ENCODE measurements at regions not wholly inside any gene's neighbourhood (a gene's known extent, or its start where the extent isn't known, plus 50 kb on each side); places are given as distances from the start of the nearest gene placed in this dataset.

- no peak overlapping the region for H3K27ac ChIP-seq (ENCODE audit: low read length)
- in situ Hi-C loops (cut with HindIII; ENCODE audit: low pct_unique_long_range_greater_than_20kb, low sequenced_read_pairs): no loop called here
- ChIA-PET CTCF (no interaction called here), POLR2A (no interaction called here)
- no peak overlapping the region for H3K4me3 ChIP-seq (ENCODE audit: low read depth in 2 of 2, low read length in 2 of 2)
- DNase-seq (ENCODE audit: low read depth, low spot score) (no peak), ATAC-seq (no peak)
- no TSS peak for BruUV-seq (replicated peaks)
- intact Hi-C loops (cut with micrococcal nuclease; ENCODE audit: unreplicated experiment): loop anchor here (10.0 kb wide), 1 partner anchor 1298 kb away; no protein-coding TSS in a partner anchor
- H3K4me1 ChIP-seq (ENCODE audit: control insufficient read depth, insufficient read depth, low read length): peaks cover 7% of the 10 kb centered on the region; the same call in 1 of the 2 replicates
- H3K36me3 ChIP-seq (ENCODE audit: control insufficient read depth, insufficient read depth, low read length): no peaks in the 10 kb centered on the region
- H3K27me3 ChIP-seq (ENCODE audit: control insufficient read depth, insufficient read depth, low read length): no peaks in the 10 kb centered on the region
- H3K9me3 ChIP-seq (ENCODE audit: control insufficient read depth, insufficient read depth, low read depth, low read length): no peaks in the 10 kb centered on the region
- TF ChIP-seq REST (IDR thresholded peaks at IDR 0.05; ENCODE audit: insufficient read depth in 1 of 2, low read depth in 2 of 2, low read length in 1 of 2): no peak
- TF ChIP-seq CTCF (IDR thresholded peaks at IDR 0.05): no peak; the same call in 1 of the 2 replicates
- no peak for TF ChIP-seq POLR2AphosphoS5 (IDR thresholded peaks at IDR 0.05; ENCODE audit: low read depth, low read length)
- TF ChIP-seq TCF7L2 (IDR thresholded peaks at IDR 0.05; ENCODE audit: low read depth, low read length): no peak
- no peak for TF ChIP-seq SIN3A (IDR thresholded peaks at IDR 0.05; ENCODE audit: borderline replicate concordance, insufficient read depth, low read depth, low read length)
These were observed 1561.5 kb upstream of the TENM4 start for GRCh38 chr11:81002374-81002773.

- in situ Hi-C loops (cut with HindIII; ENCODE audit: low pct_unique_long_range_greater_than_20kb, low sequenced_read_pairs): no loop called here
- no TSS peak for BruUV-seq (replicated peaks)
- ChIA-PET CTCF (no interaction called here), POLR2A (no interaction called here)
- ATAC-seq (no peak), DNase-seq (ENCODE audit: low read depth, low spot score) (no peak)
- Histone ChIP-seq H3K36me3 (ENCODE audit: control insufficient read depth, insufficient read depth, low read length) (no peaks in the 10 kb centered on the region), H3K27me3 (ENCODE audit: control insufficient read depth, insufficient read depth, low read length) (no peaks in the 10 kb centered on the region), H3K4me3 (ENCODE audit: low read depth in 2 of 2, low read length in 2 of 2) (no peak overlapping the region), H3K9me3 (ENCODE audit: control insufficient read depth, insufficient read depth, low read depth, low read length) (no peaks in the 10 kb centered on the region), H3K4me1 (ENCODE audit: control insufficient read depth, insufficient read depth, low read length) (no peaks in the 10 kb centered on the region), H3K27ac (ENCODE audit: low read length) (no peak overlapping the region)
- intact Hi-C loops (cut with micrococcal nuclease; ENCODE audit: unreplicated experiment): loop anchor here (10.0 kb wide), 1 partner anchor 1296 kb away; no protein-coding TSS in a partner anchor
- TF ChIP-seq POLR2AphosphoS5 (IDR thresholded peaks at IDR 0.05; ENCODE audit: low read depth, low read length) (no peak), SIN3A (IDR thresholded peaks at IDR 0.05; ENCODE audit: borderline replicate concordance, insufficient read depth, low read depth, low read length) (no peak), TCF7L2 (IDR thresholded peaks at IDR 0.05; ENCODE audit: low read depth, low read length) (no peak), REST (IDR thresholded peaks at IDR 0.05; ENCODE audit: insufficient read depth in 1 of 2, low read depth in 2 of 2, low read length in 1 of 2) (no peak), CTCF (IDR thresholded peaks at IDR 0.05) (no peak)
These were observed 1559.9 kb upstream of the TENM4 start for GRCh38 chr11:81000735-81001134.

Data from Panc1 (cell line).